ENCODE measurements at regions not wholly inside any gene's neighbourhood (a gene's known extent, or its start where the extent isn't known, plus 50 kb on each side); places are given as distances from the start of the nearest gene placed in this dataset.

DNA sequence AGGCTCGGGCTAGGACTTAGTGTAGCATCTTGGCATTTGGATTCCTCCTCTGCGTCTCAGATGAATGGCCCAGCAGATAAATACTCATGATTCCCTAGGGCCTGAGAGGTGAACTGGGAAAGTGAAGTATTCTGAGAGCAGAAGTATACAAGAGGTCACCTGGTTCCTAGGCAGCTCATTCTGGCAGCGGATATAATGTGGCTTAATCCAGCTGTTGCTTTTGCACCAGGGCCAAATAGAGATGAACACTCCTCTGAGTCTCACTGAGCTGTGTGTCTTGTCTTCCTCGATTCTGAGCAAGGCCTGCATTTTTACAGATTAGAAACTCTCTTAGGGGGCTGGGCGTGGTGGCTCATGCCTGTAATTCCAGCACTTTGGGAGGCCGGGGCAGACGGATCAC, 196.1 kb downstream of the SLC4A3 start:
- Histone ChIP-seq H3K27ac (no peak overlapping the region), H3K4me3 (ENCODE audit: low read depth, low read length) (no peak overlapping the region), H3K36me3 (replicated peaks) (no peaks in the 10 kb centered on the region), H3K27me3 (replicated peaks) (no peaks in the 10 kb centered on the region)
- TF ChIP-seq, protein P1, sequence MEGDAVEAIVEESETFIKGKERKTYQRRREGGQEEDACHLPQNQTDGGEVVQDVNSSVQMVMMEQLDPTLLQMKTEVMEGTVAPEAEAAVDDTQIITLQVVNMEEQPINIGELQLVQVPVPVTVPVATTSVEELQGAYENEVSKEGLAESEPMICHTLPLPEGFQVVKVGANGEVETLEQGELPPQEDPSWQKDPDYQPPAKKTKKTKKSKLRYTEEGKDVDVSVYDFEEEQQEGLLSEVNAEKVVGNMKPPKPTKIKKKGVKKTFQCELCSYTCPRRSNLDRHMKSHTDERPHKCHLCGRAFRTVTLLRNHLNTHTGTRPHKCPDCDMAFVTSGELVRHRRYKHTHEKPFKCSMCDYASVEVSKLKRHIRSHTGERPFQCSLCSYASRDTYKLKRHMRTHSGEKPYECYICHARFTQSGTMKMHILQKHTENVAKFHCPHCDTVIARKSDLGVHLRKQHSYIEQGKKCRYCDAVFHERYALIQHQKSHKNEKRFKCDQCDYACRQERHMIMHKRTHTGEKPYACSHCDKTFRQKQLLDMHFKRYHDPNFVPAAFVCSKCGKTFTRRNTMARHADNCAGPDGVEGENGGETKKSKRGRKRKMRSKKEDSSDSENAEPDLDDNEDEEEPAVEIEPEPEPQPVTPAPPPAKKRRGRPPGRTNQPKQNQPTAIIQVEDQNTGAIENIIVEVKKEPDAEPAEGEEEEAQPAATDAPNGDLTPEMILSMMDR (IDR thresholded peaks at IDR 0.05; ENCODE audit: low read depth, low read length, missing control alignments): no peak
- in situ Hi-C loops (cut with HindIII; ENCODE audit: low pct_ligation_motif_present, low sequenced_read_pairs): no loop called here
- DNase-seq: no peak

GRCh38 chr2:219824996-219825395, 197.6 kb downstream of the SLC4A3 start:
- TF ChIP-seq, protein P1 (IDR thresholded peaks at IDR 0.05; ENCODE audit: low read depth, low read length, missing control alignments): no peak
- no peak overlapping the region for H3K4me3 ChIP-seq (ENCODE audit: low read depth, low read length)
- DNase-seq: no peak
- H3K27ac ChIP-seq: no peak overlapping the region
- no peaks in the 10 kb centered on the region for H3K27me3 ChIP-seq (replicated peaks)
- in situ Hi-C loops (cut with HindIII; ENCODE audit: low pct_ligation_motif_present, low sequenced_read_pairs): no loop called here
- no peaks in the 10 kb centered on the region for H3K36me3 ChIP-seq (replicated peaks)

DNA sequence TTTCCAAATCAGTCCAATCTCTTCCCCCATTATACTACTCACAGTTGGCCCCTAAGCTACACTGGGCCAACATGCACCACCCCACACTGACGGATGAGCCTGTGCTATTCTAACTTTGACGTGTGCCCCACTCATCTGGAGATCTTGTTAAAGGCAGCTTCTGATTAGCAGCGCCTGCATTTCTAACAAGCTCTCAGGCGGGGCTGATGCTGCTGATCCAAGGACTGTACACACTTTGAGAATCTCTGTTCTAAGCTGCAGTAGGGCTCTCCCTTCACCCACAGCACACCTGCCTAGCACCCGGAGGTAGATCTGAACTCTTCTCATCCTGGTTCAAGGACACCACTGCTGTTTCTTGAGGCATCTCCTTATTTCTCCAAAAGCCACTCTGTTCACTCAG, 200.7 kb downstream of the SLC4A3 start:
- no peak overlapping the region for H3K27ac ChIP-seq
- H3K36me3 ChIP-seq (replicated peaks): no peaks in the 10 kb centered on the region
- H3K4me3 ChIP-seq (ENCODE audit: low read depth, low read length): no peak overlapping the region
- in situ Hi-C loops (cut with HindIII; ENCODE audit: low pct_ligation_motif_present, low sequenced_read_pairs): no loop called here
- TF ChIP-seq, protein P1 (IDR thresholded peaks at IDR 0.05; ENCODE audit: low read depth, low read length, missing control alignments): no peak
- DNase-seq: no peak
- no peaks in the 10 kb centered on the region for H3K27me3 ChIP-seq (replicated peaks)

DNA sequence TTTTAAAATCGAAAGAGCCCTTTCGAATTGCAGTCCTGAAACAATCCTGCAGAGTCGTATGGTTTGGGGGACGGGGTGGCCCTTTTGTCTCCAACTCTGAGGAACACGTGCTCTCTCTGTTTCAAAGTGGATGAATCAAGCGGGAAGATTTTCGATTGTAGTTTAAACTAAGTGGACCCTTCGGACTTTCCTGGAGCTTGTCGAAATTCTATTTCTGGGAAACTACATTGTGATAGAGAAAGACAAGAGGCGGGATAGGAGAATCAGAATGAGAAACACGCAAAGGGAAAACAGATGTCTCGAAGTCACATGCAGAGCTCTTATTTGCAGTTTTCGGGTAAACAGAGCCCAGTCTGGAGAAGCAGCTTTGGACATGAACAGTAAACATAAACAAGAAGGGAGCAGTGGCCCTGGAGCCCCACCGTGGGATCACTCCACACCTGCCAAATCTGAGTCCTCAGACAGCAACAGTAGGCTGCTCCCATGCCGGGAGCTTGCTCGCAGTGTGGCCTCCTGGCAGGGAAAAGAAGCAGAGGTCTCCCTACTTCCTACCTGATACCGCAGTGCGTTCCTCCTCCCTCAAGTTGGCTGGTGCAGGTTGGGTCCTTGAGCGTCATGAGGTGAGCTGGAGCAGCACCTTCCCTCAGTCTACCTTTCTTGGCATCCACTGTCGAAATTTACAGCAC, 202.4 kb downstream of the SLC4A3 start:
- H3K36me3 ChIP-seq (replicated peaks): no peaks in the 10 kb centered on the region
- no peak for DNase-seq
- no peak overlapping the region for H3K4me3 ChIP-seq (ENCODE audit: low read depth, low read length)
- TF ChIP-seq, protein P1 (IDR thresholded peaks at IDR 0.05; ENCODE audit: low read depth, low read length, missing control alignments): no peak
- in situ Hi-C loops (cut with HindIII; ENCODE audit: low pct_ligation_motif_present, low sequenced_read_pairs): no loop called here
- no peak overlapping the region for H3K27ac ChIP-seq
- H3K27me3 ChIP-seq (replicated peaks): no peaks in the 10 kb centered on the region

- DNase-seq: no peak
- no peaks in the 10 kb centered on the region for H3K36me3 ChIP-seq (replicated peaks)
- TF ChIP-seq, protein P1 (IDR thresholded peaks at IDR 0.05; ENCODE audit: low read depth, low read length, missing control alignments): no peak
- in situ Hi-C loops (cut with HindIII; ENCODE audit: low pct_ligation_motif_present, low sequenced_read_pairs): no loop called here
- H3K27me3 ChIP-seq (replicated peaks): no peaks in the 10 kb centered on the region
- no peak overlapping the region for H3K4me3 ChIP-seq (ENCODE audit: low read depth, low read length)
- no peak overlapping the region for H3K27ac ChIP-seq
These were observed 202.9 kb downstream of the SLC4A3 start for GRCh38 chr2:219830353-219830738.

GRCh38 chr2:219831957-219832356, 204.5 kb downstream of the SLC4A3 start:
- Histone ChIP-seq H3K27ac (no peak overlapping the region), H3K27me3 (replicated peaks) (no peaks in the 10 kb centered on the region), H3K4me3 (ENCODE audit: low read depth, low read length) (no peak overlapping the region), H3K36me3 (replicated peaks) (no peaks in the 10 kb centered on the region)
- in situ Hi-C loops (cut with HindIII; ENCODE audit: low pct_ligation_motif_present, low sequenced_read_pairs): no loop called here
- DNase-seq: no peak
- TF ChIP-seq, protein P1 (IDR thresholded peaks at IDR 0.05; ENCODE audit: low read depth, low read length, missing control alignments): no peak
